HG03432 (cell line): ENCODE measurements at regions not wholly inside any gene's neighbourhood (a gene's known extent, or its start where the extent isn't known, plus 50 kb on each side); places are given as distances from the start of the nearest gene placed in this dataset.
"Not testable (repeated sequence)": the region's sequence is repeated elsewhere in the genome, so short reads cannot be mapped to it uniquely, and the experiment has no call there.

Source experiments
- ATAC-seq: cut with Tn5 transposase; IDR thresholded peaks from one replicate; pipeline ENCODE4 v1.9.1; 2021; ENCODE audit warnings: mild to moderate bottlenecking, moderate library complexity; ENCODE audit not compliant: unreplicated experiment

GRCh38 chr12:30578426-30578825, 117.2 kb downstream of the IPO8 start:
- ATAC-seq = no peak

- no peak for ATAC-seq
Observed at GRCh38 chr12:30573145-30573544, 122.5 kb downstream of the IPO8 start.

GRCh38 chr12:30570211-30570890, 125.3 kb downstream of the IPO8 start:
- ATAC-seq = no peak

DNA sequence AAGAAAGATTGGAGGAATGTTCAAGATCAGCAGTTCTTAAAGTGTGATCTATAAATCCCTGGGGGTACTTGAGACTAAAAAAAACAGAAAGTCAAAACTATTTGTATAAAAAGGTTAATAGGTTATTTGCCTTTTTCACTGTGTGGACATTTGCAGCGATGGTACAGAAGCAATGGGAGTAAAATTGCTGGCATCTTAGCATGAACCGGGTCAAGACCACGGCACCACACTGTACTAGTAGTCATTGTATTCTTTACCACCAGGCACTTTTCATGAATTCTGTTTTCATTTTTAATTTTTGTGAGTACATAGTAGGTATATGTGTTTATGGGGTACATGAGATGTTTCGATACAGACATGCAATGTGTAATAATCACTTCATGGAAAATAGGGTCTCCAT, 126.2 kb downstream of the IPO8 start:
- no peak for ATAC-seq

DNA sequence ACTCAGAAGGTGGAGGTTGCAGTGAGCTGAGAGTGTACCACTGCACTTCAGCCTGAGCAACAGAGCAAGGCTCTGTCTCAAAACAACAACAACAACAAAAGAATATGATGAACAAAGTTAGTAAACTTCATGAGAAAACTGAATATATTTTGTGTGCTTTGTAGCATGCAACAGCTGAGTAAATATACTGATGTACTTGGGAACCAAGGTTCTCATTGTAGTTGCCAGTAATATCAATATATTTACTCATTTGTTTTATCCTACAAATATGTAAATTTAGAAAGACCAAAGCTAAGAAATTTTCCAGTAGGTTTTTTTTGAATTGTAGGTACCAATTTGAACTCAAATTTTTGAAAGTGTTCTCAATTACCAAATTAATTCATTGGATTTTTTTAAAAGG, 127.2 kb downstream of the IPO8 start:
- ATAC-seq = no peak

DNA sequence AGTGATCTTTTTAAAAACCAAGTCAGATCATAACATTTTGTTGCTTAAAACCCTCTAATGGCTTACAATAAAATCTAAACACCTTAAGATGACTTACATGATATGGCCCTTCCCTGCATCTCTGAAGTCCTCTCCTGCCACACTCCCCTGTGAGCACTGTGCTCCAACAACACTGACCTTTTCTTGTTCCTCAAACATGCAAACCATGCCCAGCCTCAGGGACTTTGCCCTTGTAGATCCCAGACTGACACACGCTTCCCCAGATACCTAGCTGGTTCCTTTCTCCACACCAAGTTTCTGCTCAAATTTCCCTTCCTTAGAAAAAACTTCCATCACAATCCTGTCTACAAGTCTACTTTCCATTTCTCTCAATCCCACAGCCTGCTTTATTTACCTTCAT, 128.6 kb downstream of the IPO8 start:
- ATAC-seq = no peak

GRCh38 chr12:30564394-30564793, 131.3 kb downstream of the IPO8 start:
- no peak for ATAC-seq

DNA sequence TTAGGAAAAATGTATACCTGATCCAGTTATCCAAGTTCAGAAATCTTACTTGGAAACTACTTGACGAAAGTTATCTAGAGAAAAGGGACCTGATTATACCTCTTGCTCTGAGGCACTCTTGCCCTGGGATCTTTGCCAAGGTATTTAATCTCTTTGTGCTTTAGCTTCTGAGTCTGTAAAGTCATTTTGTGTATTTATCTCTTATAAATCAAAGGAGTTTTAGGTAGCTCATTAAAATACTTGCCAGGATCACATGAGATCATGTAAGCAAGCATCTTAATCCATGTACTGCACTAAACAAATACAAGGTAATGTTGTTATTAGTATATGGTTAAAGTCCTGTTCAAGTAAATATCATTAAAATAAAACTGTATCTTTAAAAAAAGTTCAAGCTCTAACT, 147.5 kb downstream of the IPO8 start:
- ATAC-seq = no peak

DNA sequence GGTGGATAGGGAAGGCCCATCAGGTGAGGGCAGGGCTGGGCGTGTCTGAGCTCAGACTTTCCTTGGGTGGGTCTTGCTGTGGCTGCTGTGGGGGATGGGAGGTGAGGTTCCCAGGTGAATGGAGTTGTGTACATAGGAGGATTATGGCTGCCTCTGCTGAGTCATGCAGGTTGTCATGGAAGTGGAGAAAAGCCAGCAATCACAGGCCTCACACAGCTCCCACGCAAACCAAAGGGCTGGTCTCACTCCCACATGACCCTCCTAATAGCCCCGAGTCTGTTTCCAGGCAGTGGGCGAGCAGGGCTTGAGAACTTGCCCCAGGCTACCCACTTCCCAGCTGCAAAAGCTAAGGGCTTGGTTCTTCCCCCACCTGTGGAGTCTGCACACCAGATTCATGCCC, 149.5 kb downstream of the IPO8 start:
- ATAC-seq = no peak

DNA sequence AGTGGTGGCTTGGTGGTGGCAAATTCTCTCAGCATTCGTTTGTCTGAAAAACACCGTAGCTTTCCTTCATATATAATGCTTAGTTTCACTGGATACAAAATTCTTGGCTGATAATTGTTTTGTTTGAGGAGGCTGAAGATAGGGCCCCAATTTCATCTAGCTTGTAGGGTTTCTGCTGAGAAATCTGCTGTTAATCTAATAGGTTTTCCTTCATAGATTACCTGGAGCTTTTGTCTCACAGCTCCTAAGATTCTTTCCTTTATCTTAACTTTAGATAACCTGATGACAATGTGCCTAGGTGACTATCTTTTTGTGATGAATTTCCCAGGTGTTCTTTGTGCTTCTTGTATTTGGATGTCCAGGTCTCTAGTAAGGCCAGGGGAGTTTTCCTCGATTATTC, 151.0 kb downstream of the IPO8 start:
- not testable (repeated sequence) for ATAC-seq

- no peak for ATAC-seq
Observed at GRCh38 chr12:30537228-30537627, 158.4 kb downstream of the IPO8 start.

DNA sequence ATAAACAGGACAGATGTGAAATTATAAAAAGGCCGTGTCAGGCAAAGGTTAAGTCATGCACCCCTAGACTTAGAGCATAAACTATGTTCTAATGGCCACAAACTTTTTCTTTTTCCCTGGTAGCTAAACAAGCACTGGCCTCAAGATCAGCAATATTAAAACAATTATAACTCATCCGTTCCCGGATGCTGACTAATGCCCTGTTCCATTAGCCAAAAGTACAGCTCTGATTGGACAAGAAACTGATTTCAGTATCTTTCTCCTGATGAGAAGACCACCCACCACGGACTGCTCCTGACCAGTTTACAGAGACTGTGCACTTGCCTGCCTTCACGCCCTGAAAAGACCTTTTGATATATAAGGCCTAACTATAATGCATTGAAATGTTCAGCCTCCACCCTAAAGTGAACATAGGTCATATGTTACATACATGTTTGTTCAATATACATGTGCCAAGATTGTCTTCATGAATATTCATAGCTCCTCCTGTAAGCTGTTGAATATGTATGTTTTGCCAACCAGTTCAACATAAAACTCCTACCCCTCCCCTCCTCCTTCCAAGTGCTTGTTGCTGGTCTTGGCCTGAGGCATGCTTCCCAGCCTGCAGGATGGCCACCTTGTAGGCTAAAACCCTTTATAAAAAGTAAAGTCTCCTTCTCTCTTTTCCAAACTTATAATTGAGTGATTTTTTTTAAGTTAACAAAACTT, 162.0 kb downstream of the IPO8 start:
- no peak for ATAC-seq

DNA sequence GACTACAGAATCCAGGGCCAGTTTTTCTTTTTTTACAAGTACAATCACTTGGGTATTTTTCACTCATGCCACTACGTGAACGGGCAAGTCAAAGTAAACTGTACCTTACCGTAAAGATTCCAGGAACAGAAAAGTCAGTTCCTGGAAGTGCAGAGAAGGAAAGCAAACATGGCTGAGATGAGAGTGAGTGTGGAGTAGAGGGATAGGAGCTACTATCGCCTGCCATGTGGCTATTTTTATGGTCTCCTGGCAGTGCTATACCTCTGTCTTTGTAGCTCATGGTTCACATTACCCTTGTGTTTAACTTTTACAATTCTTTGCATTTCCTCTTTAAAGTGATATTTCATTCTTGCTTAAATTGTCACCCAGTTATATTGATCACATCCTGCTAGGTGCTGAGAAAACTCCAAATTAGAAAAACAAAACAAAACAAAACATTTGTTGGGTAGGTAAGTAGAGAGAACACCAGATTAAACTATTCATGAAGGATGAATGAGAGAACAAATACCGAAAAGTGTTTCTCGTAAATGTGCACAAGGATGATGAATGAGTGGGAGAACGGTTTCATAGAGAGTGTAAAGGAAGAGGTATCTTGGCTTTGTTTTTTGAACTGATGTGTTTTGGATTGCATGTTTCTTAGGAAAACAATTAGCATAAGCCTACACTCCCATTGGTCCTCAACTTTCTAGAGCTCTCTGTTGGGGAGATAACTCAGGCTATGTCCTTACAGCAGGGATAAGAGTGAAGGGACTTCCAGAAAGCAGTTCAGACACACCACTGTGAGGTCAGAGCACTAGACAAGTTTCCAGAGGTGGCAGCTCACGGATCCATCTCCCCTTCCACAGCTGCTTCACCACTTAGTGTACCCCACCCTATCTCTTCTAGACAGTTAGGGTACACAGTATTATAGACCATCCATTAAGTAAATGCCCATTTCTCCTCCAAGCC, 163.7 kb downstream of the IPO8 start:
- ATAC-seq = no peak

GRCh38 chr12:30529489-30530269, 166.0 kb downstream of the IPO8 start:
- no peak for ATAC-seq

DNA sequence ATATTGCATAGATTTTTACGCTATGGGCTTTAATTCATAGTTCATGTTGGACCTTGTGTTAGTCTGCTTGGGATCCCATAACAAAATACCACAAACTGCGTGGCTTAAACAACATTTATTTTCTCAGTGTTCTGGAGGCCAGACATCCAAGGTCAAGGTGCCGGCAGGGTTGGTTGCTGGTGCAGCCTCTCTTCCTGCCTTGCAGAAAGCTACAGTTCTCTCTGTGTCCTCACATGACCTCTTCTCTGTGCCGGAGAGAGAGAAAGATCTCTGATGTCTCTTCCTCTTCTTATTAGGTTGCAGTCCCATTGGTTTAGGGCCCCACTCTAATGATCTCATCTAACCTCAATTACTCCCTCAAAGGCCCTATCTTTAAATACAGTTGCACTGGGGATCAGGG, 170.5 kb downstream of the IPO8 start:
- no peak for ATAC-seq

- ATAC-seq = not testable (repeated sequence)
Observed at GRCh38 chr12:30520285-30520684, 175.4 kb downstream of the IPO8 start.

DNA sequence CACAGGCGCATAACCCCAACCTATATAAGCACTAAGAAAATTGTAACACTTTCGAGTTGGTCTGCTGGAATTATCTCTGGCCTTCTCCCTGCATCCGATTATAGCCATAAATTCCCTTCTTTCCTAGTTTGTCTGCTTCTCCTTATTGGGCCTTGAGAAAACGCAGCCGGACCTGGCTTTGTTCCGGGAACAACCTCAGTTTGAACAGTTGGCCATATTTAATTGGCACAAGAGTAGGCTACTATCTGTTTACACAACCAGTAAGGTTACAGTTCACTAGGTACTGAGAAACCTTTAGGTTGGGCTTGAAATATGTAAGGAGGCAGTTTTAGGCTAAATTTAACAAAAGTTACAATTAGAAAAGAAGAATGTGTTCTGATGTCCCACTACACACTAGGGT, 176.1 kb downstream of the IPO8 start:
- no peak for ATAC-seq

- ATAC-seq = no peak
Observed at GRCh38 chr12:30517320-30517719, 178.3 kb downstream of the IPO8 start.

- no peak for ATAC-seq
Observed at GRCh38 chr12:30515351-30515750, 180.3 kb downstream of the IPO8 start.

GRCh38 chr12:30514666-30515065, 181.0 kb downstream of the IPO8 start:
- ATAC-seq = no peak
